ENCODE measurements at regions not wholly inside any gene's neighbourhood (a gene's known extent, or its start where the extent isn't known, plus 50 kb on each side); places are given as distances from the start of the nearest gene placed in this dataset.

- 70% methylated on average over 4 of the region's 4 CpGs for WGBS (ENCODE audit: insufficient coverage)
- Mint-ChIP-seq H3K4me3 (no peak overlapping the region), H3K27me3 (ENCODE audit: low read depth in 2 of 2) (peaks cover 0 to 5% of the 10 kb centered on the region in 2 donors), H3K4me1 (no peaks in the 10 kb centered on the region), H3K36me3 (no peaks in the 10 kb centered on the region), H3K9me3 (peaks cover 0 to 4% of the 10 kb centered on the region in 2 donors), H3K27ac (no peak overlapping the region)
- DNase-seq = no peak
- no peak for ATAC-seq
- intact Hi-C loops (cut with micrococcal nuclease) = no loop called here
- Histone ChIP-seq H3K9me3 (ENCODE audit: control insufficient read depth, insufficient read depth, low read length) (no peaks in the 10 kb centered on the region), H3K27ac (ENCODE audit: low read length) (no peak overlapping the region), H3K4me1 (ENCODE audit: control insufficient read depth, insufficient read depth, low read length) (no peaks in the 10 kb centered on the region), H3K36me3 (ENCODE audit: control insufficient read depth, insufficient read depth, low read length) (no peaks in the 10 kb centered on the region), H3K4me3 (ENCODE audit: low read length) (no peak overlapping the region), H3K27me3 (ENCODE audit: control insufficient read depth, insufficient read depth, low read length) (no peaks in the 10 kb centered on the region)
- no peak for TF ChIP-seq CTCF (IDR thresholded peaks at IDR 0.05)
These were observed 267.7 kb downstream of the GALC start for GRCh38 chr14:87725318-87725717.

GRCh38 chr14:87712396-87713090, 280.4 kb downstream of the GALC start:
- Histone ChIP-seq H3K4me1 (ENCODE audit: control insufficient read depth, insufficient read depth, low read length) (no peaks in the 10 kb centered on the region), H3K9me3 (ENCODE audit: control insufficient read depth, insufficient read depth, low read length) (no peaks in the 10 kb centered on the region), H3K36me3 (ENCODE audit: control insufficient read depth, insufficient read depth, low read length) (no peaks in the 10 kb centered on the region), H3K27me3 (ENCODE audit: control insufficient read depth, insufficient read depth, low read length) (no peaks in the 10 kb centered on the region), H3K27ac (ENCODE audit: low read length) (no peak overlapping the region), H3K4me3 (ENCODE audit: low read length) (no peak overlapping the region)
- intact Hi-C loops (cut with micrococcal nuclease) = no loop called here
- no peak for TF ChIP-seq CTCF (IDR thresholded peaks at IDR 0.05)
- no peak for ATAC-seq
- no peak overlapping the region for H3K4me3 Mint-ChIP-seq
- H3K4me1 Mint-ChIP-seq = no peaks in the 10 kb centered on the region
- H3K27me3 Mint-ChIP-seq (ENCODE audit: low read depth in 2 of 2) = peaks cover 0 to 3% of the 10 kb centered on the region in 2 donors
- no peaks in the 10 kb centered on the region for H3K9me3 Mint-ChIP-seq
- 80% methylated on average over 6 of the region's 6 CpGs for WGBS (ENCODE audit: insufficient coverage)
- no peak for DNase-seq
- no peaks in the 10 kb centered on the region for H3K36me3 Mint-ChIP-seq
- H3K27ac Mint-ChIP-seq = no peak overlapping the region

GRCh38 chr14:87705439-87705896, 287.5 kb downstream of the GALC start:
- Histone ChIP-seq H3K4me1 (ENCODE audit: control insufficient read depth, insufficient read depth, low read length) (no peaks in the 10 kb centered on the region), H3K9me3 (ENCODE audit: control insufficient read depth, insufficient read depth, low read length) (no peaks in the 10 kb centered on the region), H3K27ac (ENCODE audit: low read length) (no peak overlapping the region), H3K4me3 (ENCODE audit: low read length) (no peak overlapping the region), H3K27me3 (ENCODE audit: control insufficient read depth, insufficient read depth, low read length) (no peaks in the 10 kb centered on the region), H3K36me3 (ENCODE audit: control insufficient read depth, insufficient read depth, low read length) (no peaks in the 10 kb centered on the region)
- H3K4me1 Mint-ChIP-seq = no peaks in the 10 kb centered on the region
- H3K36me3 Mint-ChIP-seq = no peaks in the 10 kb centered on the region
- TF ChIP-seq CTCF (IDR thresholded peaks at IDR 0.05) = no peak
- intact Hi-C loops (cut with micrococcal nuclease) = no loop called here
- H3K27ac Mint-ChIP-seq = no peak overlapping the region
- ATAC-seq = no peak
- H3K4me3 Mint-ChIP-seq = no peak overlapping the region
- H3K27me3 Mint-ChIP-seq (ENCODE audit: low read depth in 2 of 2) = no peaks in the 10 kb centered on the region
- peaks cover 4 to 5% of the 10 kb centered on the region in 2 donors for H3K9me3 Mint-ChIP-seq
- DNase-seq = no peak
- 50% methylated on average over 1 of the region's 1 CpG for WGBS (ENCODE audit: insufficient coverage)

DNA sequence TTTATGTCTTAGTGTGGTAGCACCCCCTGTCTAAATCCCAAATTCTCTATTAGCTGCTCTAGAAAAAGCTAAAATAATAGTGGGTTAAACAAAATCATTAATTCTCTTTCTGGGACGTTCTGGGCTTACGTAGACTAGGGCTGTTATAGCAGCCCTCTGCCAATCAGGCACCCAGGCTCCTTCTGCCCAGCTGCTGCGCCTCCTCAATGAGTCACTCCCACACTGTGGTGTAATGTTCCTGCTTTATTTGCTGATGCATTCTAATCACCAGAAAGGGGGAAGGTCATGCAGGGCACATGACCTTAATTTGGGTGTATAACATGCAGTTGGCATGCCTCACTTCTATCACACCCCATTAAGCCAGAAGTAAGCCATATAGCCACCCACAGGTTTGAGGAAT, 294.5 kb downstream of the GALC start:
- no peak overlapping the region for H3K27ac ChIP-seq (ENCODE audit: low read length)
- TF ChIP-seq CTCF (IDR thresholded peaks at IDR 0.05) = no peak
- H3K36me3 ChIP-seq (ENCODE audit: control insufficient read depth, insufficient read depth, low read length) = no peaks in the 10 kb centered on the region
- DNase-seq = no peak
- no peaks in the 10 kb centered on the region for H3K27me3 ChIP-seq (ENCODE audit: control insufficient read depth, insufficient read depth, low read length)
- Mint-ChIP-seq H3K4me1 (no peaks in the 10 kb centered on the region), H3K27me3 (ENCODE audit: low read depth in 2 of 2) (no peaks in the 10 kb centered on the region), H3K9me3 (peaks cover 4 to 5% of the 10 kb centered on the region in 2 donors), H3K27ac (no peak overlapping the region), H3K36me3 (no peaks in the 10 kb centered on the region), H3K4me3 (no peak overlapping the region)
- intact Hi-C loops (cut with micrococcal nuclease) = no loop called here
- H3K4me3 ChIP-seq (ENCODE audit: low read length) = no peak overlapping the region
- H3K4me1 ChIP-seq (ENCODE audit: control insufficient read depth, insufficient read depth, low read length) = no peaks in the 10 kb centered on the region
- WGBS (ENCODE audit: insufficient coverage) = 84% methylated on average over 3 of the region's 3 CpGs
- ATAC-seq = no peak
- H3K9me3 ChIP-seq (ENCODE audit: control insufficient read depth, insufficient read depth, low read length) = no peaks in the 10 kb centered on the region
